SIG-M5 treated with dmso at 0.1 percent for 504 hours (cell line): ENCODE measurements at regions not wholly inside any gene's neighbourhood (a gene's known extent, or its start where the extent isn't known, plus 50 kb on each side); places are given as distances from the start of the nearest gene placed in this dataset.

ENCODE experiments used
- DNase-seq: peaks from one replicate; lab custom pipeline; 2025; ENCODE audit not compliant: unreplicated experiment; lab: John Stamatoyannopoulos, UW

GRCh38 chr3:77947671-77948070 lies 907.8 kb downstream of the ROBO2 start:
- DNase-seq: no peak

- DNase-seq: no peak
Observed at GRCh38 chr3:77967621-77968020, 927.7 kb downstream of the ROBO2 start.

- DNase-seq: no peak
Observed at GRCh38 chr3:77976079-77976478, 936.2 kb downstream of the ROBO2 start.

- no peak for DNase-seq
Observed at GRCh38 chr3:78003090-78003489, 963.2 kb downstream of the ROBO2 start.

GRCh38 chr3:78004571-78004970 lies 964.7 kb downstream of the ROBO2 start:
- no peak for DNase-seq

GRCh38 chr3:78013653-78014052 lies 973.8 kb downstream of the ROBO2 start:
- no peak for DNase-seq

GRCh38 chr3:78015856-78016255 lies 976.0 kb downstream of the ROBO2 start:
- no peak for DNase-seq

- no peak for DNase-seq
Observed at GRCh38 chr3:78021710-78022109, 981.8 kb downstream of the ROBO2 start.

GRCh38 chr3:78022232-78022631 lies 982.3 kb downstream of the ROBO2 start:
- no peak for DNase-seq

GRCh38 chr3:78023257-78023656 lies 983.4 kb downstream of the ROBO2 start:
- DNase-seq: no peak

- no peak for DNase-seq
Observed at GRCh38 chr3:78025916-78026315, 986.0 kb downstream of the ROBO2 start.

GRCh38 chr3:78026318-78026828 lies 986.5 kb downstream of the ROBO2 start:
- no peak for DNase-seq

- DNase-seq: no peak
Observed at GRCh38 chr3:78029775-78030174, 989.9 kb downstream of the ROBO2 start.

GRCh38 chr3:78035131-78035641 lies 995.3 kb downstream of the ROBO2 start:
- DNase-seq: no peak

GRCh38 chr3:78041486-78041885 lies 1001.6 kb downstream of the ROBO2 start:
- no peak for DNase-seq

- no peak for DNase-seq
Observed at GRCh38 chr3:78046566-78046965, 1006.7 kb downstream of the ROBO2 start.

- DNase-seq: no peak
Observed at GRCh38 chr3:78048698-78049097, 1008.8 kb downstream of the ROBO2 start.

- no peak for DNase-seq
Observed at GRCh38 chr3:78049521-78049920, 1009.6 kb downstream of the ROBO2 start.

- no peak for DNase-seq
Observed at GRCh38 chr3:78050276-78051065, 1010.6 kb downstream of the ROBO2 start.

- no peak for DNase-seq
Observed at GRCh38 chr3:78052746-78053145, 1012.8 kb downstream of the ROBO2 start.

GRCh38 chr3:78066287-78066686 lies 1026.4 kb downstream of the ROBO2 start:
- peak; percentile 1 for DNase-seq

- no peak for DNase-seq
Observed at GRCh38 chr3:78070188-78070587, 1030.3 kb downstream of the ROBO2 start.

- no peak for DNase-seq
Observed at GRCh38 chr3:78076379-78076778, 1036.5 kb downstream of the ROBO2 start.
